ENCODE measurements at regions not wholly inside any gene's neighbourhood (a gene's known extent, or its start where the extent isn't known, plus 50 kb on each side); places are given as distances from the start of the nearest gene placed in this dataset.

DNA sequence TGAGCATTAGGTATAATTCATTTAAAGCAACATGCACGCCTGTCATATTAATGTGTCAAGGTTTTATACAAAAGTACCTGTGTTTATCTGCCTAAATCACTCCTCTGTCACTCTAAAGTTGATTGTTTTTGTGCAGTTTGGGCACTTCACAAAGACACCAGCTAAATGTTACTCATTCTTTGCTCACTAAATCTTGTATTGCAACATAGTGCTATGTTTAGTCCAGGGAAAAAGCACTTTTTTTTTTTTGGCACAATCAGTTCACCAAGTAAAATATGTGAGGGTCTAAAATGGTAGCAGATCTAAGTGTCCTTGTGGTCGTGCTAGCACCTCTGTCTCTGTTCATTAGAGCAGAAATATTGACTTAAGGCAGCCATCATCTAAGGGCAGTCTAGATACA lies 2526.7 kb upstream of the PCDH20 start:
- TF ChIP-seq FOXM1 (IDR thresholded peaks at IDR 0.05; ENCODE audit: borderline replicate concordance, low read depth) (no peak), TAF1 (IDR thresholded peaks at IDR 0.05; ENCODE audit: low read depth) (no peak), ZBTB7A (IDR thresholded peaks at IDR 0.05; ENCODE audit: low read depth) (no peak), CEBPB (IDR thresholded peaks at IDR 0.05) (no peak), TCF12 (IDR thresholded peaks at IDR 0.05; ENCODE audit: low read depth) (no peak), EP300 (IDR thresholded peaks at IDR 0.05; ENCODE audit: borderline replicate concordance) (no peak), EGR1 (IDR thresholded peaks at IDR 0.05) (no peak), NFIC (IDR thresholded peaks at IDR 0.05) (no peak)
- TF ChIP-seq, protein P1, sequence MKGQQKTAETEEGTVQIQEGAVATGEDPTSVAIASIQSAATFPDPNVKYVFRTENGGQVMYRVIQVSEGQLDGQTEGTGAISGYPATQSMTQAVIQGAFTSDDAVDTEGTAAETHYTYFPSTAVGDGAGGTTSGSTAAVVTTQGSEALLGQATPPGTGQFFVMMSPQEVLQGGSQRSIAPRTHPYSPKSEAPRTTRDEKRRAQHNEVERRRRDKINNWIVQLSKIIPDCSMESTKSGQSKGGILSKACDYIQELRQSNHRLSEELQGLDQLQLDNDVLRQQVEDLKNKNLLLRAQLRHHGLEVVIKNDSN (IDR thresholded peaks at IDR 0.05) = no peak
- TF ChIP-seq, protein P2, sequence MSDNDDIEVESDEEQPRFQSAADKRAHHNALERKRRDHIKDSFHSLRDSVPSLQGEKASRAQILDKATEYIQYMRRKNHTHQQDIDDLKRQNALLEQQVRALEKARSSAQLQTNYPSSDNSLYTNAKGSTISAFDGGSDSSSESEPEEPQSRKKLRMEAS (IDR thresholded peaks at IDR 0.05) = no peak

- TF ChIP-seq NFIC (IDR thresholded peaks at IDR 0.05) (no peak), ZBTB7A (IDR thresholded peaks at IDR 0.05; ENCODE audit: low read depth) (no peak), TEAD4 (IDR thresholded peaks at IDR 0.05) (no peak), CEBPB (IDR thresholded peaks at IDR 0.05) (no peak), REST (IDR thresholded peaks at IDR 0.05; ENCODE audit: low read depth) (no peak), CREB1 (IDR thresholded peaks at IDR 0.05; ENCODE audit: low read depth) (no peak), TCF12 (IDR thresholded peaks at IDR 0.05; ENCODE audit: low read depth) (no peak), FOXM1 (IDR thresholded peaks at IDR 0.05; ENCODE audit: borderline replicate concordance, low read depth) (no peak), YY1 (IDR thresholded peaks at IDR 0.05; ENCODE audit: low read depth) (no peak)
- TF ChIP-seq, protein P2 (IDR thresholded peaks at IDR 0.05) = no peak
Measured at GRCh38 chr13:63938851-63939250, 2523.2 kb upstream of the PCDH20 start.

GRCh38 chr13:63910511-63910910 lies 2494.9 kb upstream of the PCDH20 start:
- TF ChIP-seq TEAD4 (IDR thresholded peaks at IDR 0.05) (no peak), RAD21 (IDR thresholded peaks at IDR 0.05; ENCODE audit: low read depth) (no peak), EP300 (IDR thresholded peaks at IDR 0.05; ENCODE audit: borderline replicate concordance) (no peak)

DNA sequence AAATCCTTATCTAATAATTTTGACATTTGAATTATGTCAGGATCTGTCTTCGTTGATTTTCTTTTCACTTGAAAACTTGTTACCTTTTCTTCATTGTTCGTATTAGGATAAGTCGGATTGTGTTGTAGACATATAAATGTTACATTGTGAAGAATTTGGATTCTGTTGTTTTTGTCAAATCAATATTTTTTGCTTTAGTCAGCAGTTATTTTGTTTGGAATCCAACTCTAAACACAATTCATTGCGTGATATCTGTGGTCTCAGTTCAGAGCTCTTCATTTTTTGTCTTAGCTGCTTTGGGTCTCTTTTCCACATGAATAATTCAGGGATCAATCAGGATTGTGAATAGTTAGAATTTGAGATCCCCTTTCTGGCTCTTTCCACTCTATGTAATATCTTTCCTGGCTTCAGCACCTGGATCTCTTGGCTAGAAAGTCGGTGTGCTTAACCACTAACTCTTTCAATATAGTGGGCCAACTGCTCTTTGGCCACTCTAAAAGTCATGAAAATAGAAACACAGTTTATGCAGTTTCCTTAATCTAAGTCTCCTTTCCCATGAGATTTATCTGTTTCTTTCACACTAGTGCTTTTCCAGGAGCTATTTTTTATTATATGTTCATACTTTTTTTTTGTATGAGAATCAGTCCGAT lies 2494.2 kb upstream of the PCDH20 start:
- no peak for TF ChIP-seq NFIC (IDR thresholded peaks at IDR 0.05)
- no peak for TF ChIP-seq ZBTB7A (IDR thresholded peaks at IDR 0.05; ENCODE audit: low read depth)
- TF ChIP-seq CREB1 (IDR thresholded peaks at IDR 0.05; ENCODE audit: low read depth) = no peak
- no peak for TF ChIP-seq YY1 (IDR thresholded peaks at IDR 0.05; ENCODE audit: low read depth)
- TF ChIP-seq, protein P1 (IDR thresholded peaks at IDR 0.05) = no peak
- no peak for TF ChIP-seq RAD21 (IDR thresholded peaks at IDR 0.05; ENCODE audit: low read depth)
- no peak for TF ChIP-seq REST (IDR thresholded peaks at IDR 0.05; ENCODE audit: low read depth)
- TF ChIP-seq EP300 (IDR thresholded peaks at IDR 0.05; ENCODE audit: borderline replicate concordance) = no peak
- TF ChIP-seq, protein P2 (IDR thresholded peaks at IDR 0.05) = no peak
- TF ChIP-seq TEAD4 (IDR thresholded peaks at IDR 0.05) = no peak
- no peak for TF ChIP-seq CEBPB (IDR thresholded peaks at IDR 0.05)
- no peak for TF ChIP-seq FOXM1 (IDR thresholded peaks at IDR 0.05; ENCODE audit: borderline replicate concordance, low read depth)
- TF ChIP-seq TAF1 (IDR thresholded peaks at IDR 0.05; ENCODE audit: low read depth) = no peak

DNA sequence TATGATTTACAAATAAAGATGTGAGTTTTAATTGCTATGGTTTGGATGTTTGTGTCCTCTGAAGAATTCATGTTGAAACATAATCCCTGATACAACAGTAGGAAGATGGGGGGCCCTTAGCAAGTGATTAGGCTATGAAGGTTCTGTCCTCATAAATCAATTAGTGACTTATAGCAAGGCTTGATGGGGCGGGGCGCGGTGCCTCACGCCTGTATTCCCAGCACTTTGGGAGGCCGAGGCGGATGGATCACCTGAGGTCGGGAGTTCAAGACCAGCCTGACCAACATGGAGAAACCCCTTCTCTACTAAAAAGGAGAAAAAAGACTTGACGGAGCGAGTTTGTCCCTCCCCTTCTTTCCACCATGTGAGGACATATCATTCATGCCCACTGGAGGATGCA lies 2486.5 kb upstream of the PCDH20 start:
- no peak for TF ChIP-seq CREB1 (IDR thresholded peaks at IDR 0.05; ENCODE audit: low read depth)
- no peak for TF ChIP-seq REST (IDR thresholded peaks at IDR 0.05; ENCODE audit: low read depth)
- no peak for TF ChIP-seq ZBTB7A (IDR thresholded peaks at IDR 0.05; ENCODE audit: low read depth)
- TF ChIP-seq TEAD4 (IDR thresholded peaks at IDR 0.05) = no peak
- no peak for TF ChIP-seq TAF1 (IDR thresholded peaks at IDR 0.05; ENCODE audit: low read depth)
- no peak for TF ChIP-seq EGR1 (IDR thresholded peaks at IDR 0.05)
- no peak for TF ChIP-seq NFIC (IDR thresholded peaks at IDR 0.05)
- TF ChIP-seq, protein P1 (IDR thresholded peaks at IDR 0.05) = no peak
- TF ChIP-seq EP300 (IDR thresholded peaks at IDR 0.05; ENCODE audit: borderline replicate concordance) = no peak
- TF ChIP-seq CEBPB (IDR thresholded peaks at IDR 0.05) = no peak
- TF ChIP-seq, protein P2 (IDR thresholded peaks at IDR 0.05) = no peak
- no peak for TF ChIP-seq YY1 (IDR thresholded peaks at IDR 0.05; ENCODE audit: low read depth)
